ENCODE measurements at regions not wholly inside any gene's neighbourhood (a gene's known extent, or its start where the extent isn't known, plus 50 kb on each side); places are given as distances from the start of the nearest gene placed in this dataset.

- DNase-seq (ENCODE audit: low spot score), result no peak
- no peak for TF ChIP-seq EZH2phosphoT487 (IDR thresholded peaks at IDR 0.05; ENCODE audit: low read depth, severe bottlenecking, unreplicated experiment)
- TF ChIP-seq EZH2 (IDR thresholded peaks at IDR 0.05; ENCODE audit: borderline replicate concordance), result no peak
- no peak for TF ChIP-seq CTCF (IDR thresholded peaks at IDR 0.05; ENCODE audit: poor library complexity)
Measured at GRCh38 chr12:114926341-114926740, 242.4 kb upstream of the TBX3 start.

GRCh38 chr12:114924946-114925475, 241.0 kb upstream of the TBX3 start:
- 59% methylated on average over 4 of the region's 4 CpGs for WGBS (ENCODE audit: low lambda C conversion rate, missing lambda C conversion rate)
- no peak for TF ChIP-seq CTCF (IDR thresholded peaks at IDR 0.05; ENCODE audit: poor library complexity)
- TF ChIP-seq EZH2 (IDR thresholded peaks at IDR 0.05; ENCODE audit: borderline replicate concordance), result no peak
- no peak for TF ChIP-seq EZH2phosphoT487 (IDR thresholded peaks at IDR 0.05; ENCODE audit: low read depth, severe bottlenecking, unreplicated experiment)
- DNase-seq (ENCODE audit: low spot score), result no peak
- Histone ChIP-seq H3K4me2 (no peak overlapping the region), H3K4me1 (ENCODE audit: insufficient read depth) (peaks cover 2% of the 10 kb centered on the region), H3K9me3 (ENCODE audit: low read depth) (no peaks in the 10 kb centered on the region), H3K9me2 (replicated peaks; ENCODE audit: insufficient read depth) (no peaks in the 10 kb centered on the region), H4K20me1 (ENCODE audit: insufficient read depth, poor library complexity, severe bottlenecking) (no peaks in the 10 kb centered on the region), H2AFZ (no peak overlapping the region), H3K79me2 (no peaks in the 10 kb centered on the region), H3K4me3 (no peak overlapping the region), H3K36me3 (replicated peaks; ENCODE audit: insufficient read depth, low read depth) (no peaks in the 10 kb centered on the region), H3K27ac (no peak overlapping the region), H3K27me3 (no peaks in the 10 kb centered on the region)

More at GRCh38 chr12:114926341-114926740, 242.4 kb upstream of the TBX3 start:
- H3K4me3 ChIP-seq, result no peak overlapping the region
- no peaks in the 10 kb centered on the region for H3K79me2 ChIP-seq
- no peaks in the 10 kb centered on the region for H3K27me3 ChIP-seq
- H2AFZ ChIP-seq, result no peak overlapping the region
- no peaks in the 10 kb centered on the region for H4K20me1 ChIP-seq (ENCODE audit: insufficient read depth, poor library complexity, severe bottlenecking)
- no peaks in the 10 kb centered on the region for H3K9me3 ChIP-seq (ENCODE audit: low read depth)
- no peaks in the 10 kb centered on the region for H3K9me2 ChIP-seq (replicated peaks; ENCODE audit: insufficient read depth)
- no peaks in the 10 kb centered on the region for H3K36me3 ChIP-seq (replicated peaks; ENCODE audit: insufficient read depth, low read depth)
- H3K27ac ChIP-seq, result no peak overlapping the region
- WGBS (ENCODE audit: low lambda C conversion rate, missing lambda C conversion rate), result 90% methylated on average over 6 of the region's 6 CpGs
- H3K4me1 ChIP-seq (ENCODE audit: insufficient read depth), result no peaks in the 10 kb centered on the region
- no peak overlapping the region for H3K4me2 ChIP-seq

- Histone ChIP-seq H3K4me1 (ENCODE audit: insufficient read depth) (peaks cover 9% of the 10 kb centered on the region), H3K27me3 (no peaks in the 10 kb centered on the region), H3K4me3 (no peak overlapping the region), H3K9me3 (ENCODE audit: low read depth) (no peaks in the 10 kb centered on the region), H4K20me1 (ENCODE audit: insufficient read depth, poor library complexity, severe bottlenecking) (no peaks in the 10 kb centered on the region), H3K4me2 (no peak overlapping the region), H2AFZ (no peak overlapping the region), H3K36me3 (replicated peaks; ENCODE audit: insufficient read depth, low read depth) (no peaks in the 10 kb centered on the region), H3K9me2 (replicated peaks; ENCODE audit: insufficient read depth) (no peaks in the 10 kb centered on the region), H3K27ac (peak overlapping the region; percentile 73), H3K79me2 (no peaks in the 10 kb centered on the region)
- no peak for DNase-seq (ENCODE audit: low spot score)
- TF ChIP-seq EZH2phosphoT487 (IDR thresholded peaks at IDR 0.05; ENCODE audit: low read depth, severe bottlenecking, unreplicated experiment) (no peak), EZH2 (IDR thresholded peaks at IDR 0.05; ENCODE audit: borderline replicate concordance) (no peak), CTCF (IDR thresholded peaks at IDR 0.05; ENCODE audit: poor library complexity) (no peak)
- WGBS (ENCODE audit: low lambda C conversion rate, missing lambda C conversion rate), result 85% methylated on average over 1 of the region's 1 CpG
Measured at GRCh38 chr12:114921781-114922180, 237.8 kb upstream of the TBX3 start.

All from hepatocyte (in vitro differentiated cells).